Astrocyte (in vitro differentiated cells and primary cell): ENCODE measurements at regions not wholly inside any gene's neighbourhood (a gene's known extent, or its start where the extent isn't known, plus 50 kb on each side); places are given as distances from the start of the nearest gene placed in this dataset.

Experiments used
- DNase-seq: peaks from one replicate; pipeline ENCODE4 v3.0.0-alpha.2; 2010; ENCODE audit warnings: low read depth
- FAIRE-seq: peaks from 2 replicates; lab custom pipeline; 2011; peaks lifted over from hg19 to GRCh38; lab: Jason Lieb, UNC
- H2AFZ ChIP-seq: 2 replicates; pipeline ENCODE4 v1.6.0; 2012; ENCODE audit warnings: low read depth, low read length, inconsistent platforms
- H3K27ac ChIP-seq: 2 replicates; pipeline ENCODE4 v1.5.1; 2011; ENCODE audit warnings: low read depth, low read length, inconsistent platforms
- H3K27me3 ChIP-seq: 2 replicates; pipeline ENCODE4 v1.6.0; 2011; ENCODE audit warnings: low read length, inconsistent platforms; ENCODE audit not compliant: insufficient read depth
- H3K36me3 ChIP-seq: 2 replicates; pipeline ENCODE4 v1.5.1; 2011; ENCODE audit warnings: low read length, inconsistent platforms; ENCODE audit not compliant: insufficient read depth
- H3K4me1 ChIP-seq: 2 replicates; pipeline ENCODE4 v1.5.1; 2011; ENCODE audit warnings: low read length, inconsistent platforms; ENCODE audit not compliant: insufficient read depth
- H3K4me2 ChIP-seq: 2 replicates; pipeline ENCODE4 v1.6.0; 2012; ENCODE audit warnings: low read length, inconsistent platforms
- H3K4me3 ChIP-seq: 2 replicates; pipeline ENCODE4 v1.5.1; 2011; ENCODE audit warnings: low read depth, mild to moderate bottlenecking, low read length, inconsistent platforms; ENCODE audit not compliant: insufficient read depth
- H3K79me2 ChIP-seq: 2 replicates; pipeline ENCODE4 v1.6.0; 2012; ENCODE audit warnings: mild to moderate bottlenecking, low read length, inconsistent platforms; ENCODE audit not compliant: insufficient read depth
- H3K9ac ChIP-seq: 2 replicates; pipeline ENCODE4 v1.6.0; 2012; ENCODE audit warnings: mild to moderate bottlenecking, low read length, inconsistent platforms
- H3K9me3 ChIP-seq: 2 replicates; pipeline ENCODE4 v1.5.1; 2012; ENCODE audit warnings: low read depth, mild to moderate bottlenecking, low read length, inconsistent platforms; ENCODE audit not compliant: insufficient read depth
- H4K20me1 ChIP-seq: 2 replicates; pipeline ENCODE4 v1.6.0; 2012; ENCODE audit warnings: low read length, inconsistent platforms; ENCODE audit not compliant: insufficient read depth
- H3K27ac Mint-ChIP-seq: one replicate; pipeline ENCODE4 v1.8.0; 2021; ENCODE audit warnings: mild to moderate bottlenecking, mixed read lengths; ENCODE audit not compliant: unreplicated experiment
- H3K27me3 Mint-ChIP-seq: one replicate; pipeline ENCODE4 v1.8.0; 2021; ENCODE audit warnings: low read depth, mixed read lengths; ENCODE audit not compliant: unreplicated experiment
- H3K36me3 Mint-ChIP-seq: one replicate; pipeline ENCODE4 v1.8.0; 2021; ENCODE audit warnings: low read depth, mixed read lengths; ENCODE audit not compliant: unreplicated experiment
- H3K4me1 Mint-ChIP-seq: one replicate; pipeline ENCODE4 v1.8.0; 2021; ENCODE audit warnings: low read depth, mixed read lengths; ENCODE audit not compliant: unreplicated experiment
- H3K4me3 Mint-ChIP-seq: one replicate; pipeline ENCODE4 v1.8.0; 2021; ENCODE audit warnings: mild to moderate bottlenecking, moderate library complexity, mixed read lengths; ENCODE audit not compliant: unreplicated experiment
- H3K9me3 Mint-ChIP-seq: one replicate; pipeline ENCODE4 v1.8.0; 2021; ENCODE audit warnings: mild to moderate bottlenecking, mixed read lengths; ENCODE audit not compliant: unreplicated experiment
- CTCF ChIP-seq: IDR thresholded peaks from 2 replicates; pipeline ENCODE4 v1.5.1; 2011; ENCODE audit warnings: low read depth, mild to moderate bottlenecking, inconsistent platforms, low read length, moderate library complexity; ENCODE audit not compliant: insufficient read depth
- EZH2 ChIP-seq: IDR thresholded peaks from 2 replicates; pipeline ENCODE4 v1.6.1; 2012; ENCODE audit warnings: mild to moderate bottlenecking, low read length, inconsistent platforms; ENCODE audit not compliant: insufficient read depth

- TF ChIP-seq CTCF (no peak), EZH2 (no peak)
- Histone ChIP-seq H4K20me1 (no peaks in the 10 kb centered on the region), H3K27ac (no peak overlapping the region), H3K9me3 (no peaks in the 10 kb centered on the region), H3K4me3 (no peak overlapping the region), H3K36me3 (no peaks in the 10 kb centered on the region), H2AFZ (no peak overlapping the region), H3K9ac (no peak overlapping the region), H3K4me2 (no peak overlapping the region), H3K4me1 (no peaks in the 10 kb centered on the region), H3K79me2 (no peaks in the 10 kb centered on the region), H3K27me3 (no peaks in the 10 kb centered on the region)
- Mint-ChIP-seq H3K36me3 (no peaks in the 10 kb centered on the region), H3K9me3 (no peaks in the 10 kb centered on the region), H3K4me1 (peaks cover 6% of the 10 kb centered on the region), H3K27ac (no peak overlapping the region), H3K27me3 (no peaks in the 10 kb centered on the region), H3K4me3 (no peak overlapping the region)
- no peak for DNase-seq
- no peak for FAIRE-seq
Observed at GRCh38 chr10:65291286-65291685, 1634.5 kb upstream of the LRRTM3 start.

GRCh38 chr10:65292551-65292950 is 1633.3 kb upstream of the LRRTM3 start:
- no peak overlapping the region for H3K27ac ChIP-seq
- Mint-ChIP-seq H3K27me3 (no peaks in the 10 kb centered on the region), H3K9me3 (no peaks in the 10 kb centered on the region)

More at GRCh38 chr10:65292551-65292950, 1633.3 kb upstream of the LRRTM3 start:
- FAIRE-seq (no peak), DNase-seq (no peak)
- H3K27ac Mint-ChIP-seq = no peak overlapping the region
- H3K36me3 Mint-ChIP-seq = no peaks in the 10 kb centered on the region
- H4K20me1 ChIP-seq = no peaks in the 10 kb centered on the region
- H3K36me3 ChIP-seq = no peaks in the 10 kb centered on the region
- no peaks in the 10 kb centered on the region for H3K4me1 ChIP-seq
- H3K4me3 Mint-ChIP-seq = no peak overlapping the region
- H3K4me2 ChIP-seq = no peak overlapping the region
- no peak overlapping the region for H3K9ac ChIP-seq
- H3K4me3 ChIP-seq = no peak overlapping the region
- TF ChIP-seq CTCF (no peak), EZH2 (no peak)
- H3K9me3 ChIP-seq = no peaks in the 10 kb centered on the region
- H3K79me2 ChIP-seq = no peaks in the 10 kb centered on the region
- no peaks in the 10 kb centered on the region for H3K27me3 ChIP-seq
- H2AFZ ChIP-seq = no peak overlapping the region
- H3K4me1 Mint-ChIP-seq = peaks cover 8% of the 10 kb centered on the region
